ENCODE measurements at regions not wholly inside any gene's neighbourhood (a gene's known extent, or its start where the extent isn't known, plus 50 kb on each side); places are given as distances from the start of the nearest gene placed in this dataset.

GRCh38 chr3:94626573-94626972 is 563.7 kb downstream of the NSUN3 start:
- TF ChIP-seq ZNF274 (IDR thresholded peaks at IDR 0.05; ENCODE audit: low read depth, low read length) (no peak), CTCF (IDR thresholded peaks at IDR 0.05 in 2 of 3, conservative IDR thresholded peaks at IDR 0.05 in 1 of 3; ENCODE audit: borderline replicate concordance in 1 of 3, insufficient read depth in 1 of 3, low read depth in 2 of 3, low read length in 2 of 3) (no peak), EZH2phosphoT487 (IDR thresholded peaks at IDR 0.05; ENCODE audit: borderline replicate concordance) (no peak), EGR1 (IDR thresholded peaks at IDR 0.05; ENCODE audit: low read depth) (no peak), POLR2A (IDR thresholded peaks at IDR 0.05; ENCODE audit: borderline replicate concordance, extremely low read depth, insufficient read depth, insufficient read length) (no peak), JUND (IDR thresholded peaks at IDR 0.05) (no peak), FOSL1 (IDR thresholded peaks at IDR 0.05; ENCODE audit: low read depth) (no peak), EZH2 (IDR thresholded peaks at IDR 0.05) (no peak), POLR2AphosphoS5 (IDR thresholded peaks at IDR 0.05; ENCODE audit: low read depth, low read length) (no peak), MAX (IDR thresholded peaks at IDR 0.05) (no peak), SIN3A (IDR thresholded peaks at IDR 0.05; ENCODE audit: low read depth) (no peak), ZBTB33 (IDR thresholded peaks at IDR 0.05; ENCODE audit: extremely low read depth, insufficient replicate concordance, low read length) (no peak), RAD21 (IDR thresholded peaks at IDR 0.05; ENCODE audit: low read depth) (no peak)
